DMS 273 (cell line): ENCODE measurements at regions not wholly inside any gene's neighbourhood (a gene's known extent, or its start where the extent isn't known, plus 50 kb on each side); places are given as distances from the start of the nearest gene placed in this dataset.

Experiments
- DNase-seq: peaks from one replicate; lab custom pipeline; 2025; ENCODE audit not compliant: unreplicated experiment; lab: John Stamatoyannopoulos, UW

DNA sequence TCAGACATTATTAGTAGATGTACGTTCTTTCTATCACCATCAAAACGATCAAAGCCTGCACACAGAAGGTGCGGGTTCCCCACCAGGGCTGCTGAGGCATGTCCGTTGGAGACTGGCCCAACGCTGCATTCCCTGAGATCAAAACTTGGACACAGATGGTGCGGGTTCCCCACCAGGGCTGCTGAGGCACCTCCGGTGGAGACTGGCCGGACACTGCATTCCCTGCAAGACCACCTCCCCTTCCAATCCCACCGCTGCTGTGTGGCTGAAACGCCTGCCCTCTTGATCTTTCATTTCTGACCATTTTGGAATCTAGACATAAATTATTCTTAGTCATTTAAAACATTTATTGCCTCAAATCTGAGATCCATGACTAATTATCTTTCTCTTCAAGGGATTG, 254.2 kb upstream of the SALL3 start:
- no peak for DNase-seq

GRCh38 chr18:78726326-78727056, 253.1 kb upstream of the SALL3 start:
- no peak for DNase-seq

DNA sequence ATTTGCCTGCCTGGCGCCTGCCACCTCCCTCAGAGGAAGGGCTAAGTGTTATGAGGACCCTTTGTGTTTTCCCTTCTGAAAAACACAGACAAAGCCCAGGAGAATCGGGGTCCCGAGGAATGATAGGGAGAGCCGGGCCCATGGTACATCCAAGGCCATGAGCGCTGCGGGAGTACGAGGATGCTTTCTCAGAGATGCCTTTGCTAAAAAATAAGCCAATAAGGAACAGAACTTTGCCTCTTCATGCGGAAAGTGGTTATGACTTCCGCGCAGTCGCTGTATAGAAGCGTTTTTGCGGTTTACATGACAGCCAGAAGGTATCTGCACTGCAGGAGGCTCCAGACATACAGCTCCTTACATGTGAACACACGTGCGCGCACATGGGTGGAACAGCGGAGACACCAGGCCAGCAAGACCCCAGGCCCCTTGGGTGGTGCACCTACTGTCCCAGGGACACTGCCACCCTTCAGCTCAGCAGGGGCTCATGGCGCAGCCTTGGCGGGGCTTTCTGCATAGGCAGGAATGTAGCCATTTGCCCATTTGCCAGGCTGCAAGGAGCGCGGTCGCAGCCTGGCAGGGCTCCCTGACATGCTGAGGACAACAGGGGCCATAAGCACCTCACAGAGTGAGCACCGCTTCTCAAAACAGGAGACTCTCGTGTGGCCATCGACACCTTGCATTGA, 252.4 kb upstream of the SALL3 start:
- DNase-seq, result no peak

DNA sequence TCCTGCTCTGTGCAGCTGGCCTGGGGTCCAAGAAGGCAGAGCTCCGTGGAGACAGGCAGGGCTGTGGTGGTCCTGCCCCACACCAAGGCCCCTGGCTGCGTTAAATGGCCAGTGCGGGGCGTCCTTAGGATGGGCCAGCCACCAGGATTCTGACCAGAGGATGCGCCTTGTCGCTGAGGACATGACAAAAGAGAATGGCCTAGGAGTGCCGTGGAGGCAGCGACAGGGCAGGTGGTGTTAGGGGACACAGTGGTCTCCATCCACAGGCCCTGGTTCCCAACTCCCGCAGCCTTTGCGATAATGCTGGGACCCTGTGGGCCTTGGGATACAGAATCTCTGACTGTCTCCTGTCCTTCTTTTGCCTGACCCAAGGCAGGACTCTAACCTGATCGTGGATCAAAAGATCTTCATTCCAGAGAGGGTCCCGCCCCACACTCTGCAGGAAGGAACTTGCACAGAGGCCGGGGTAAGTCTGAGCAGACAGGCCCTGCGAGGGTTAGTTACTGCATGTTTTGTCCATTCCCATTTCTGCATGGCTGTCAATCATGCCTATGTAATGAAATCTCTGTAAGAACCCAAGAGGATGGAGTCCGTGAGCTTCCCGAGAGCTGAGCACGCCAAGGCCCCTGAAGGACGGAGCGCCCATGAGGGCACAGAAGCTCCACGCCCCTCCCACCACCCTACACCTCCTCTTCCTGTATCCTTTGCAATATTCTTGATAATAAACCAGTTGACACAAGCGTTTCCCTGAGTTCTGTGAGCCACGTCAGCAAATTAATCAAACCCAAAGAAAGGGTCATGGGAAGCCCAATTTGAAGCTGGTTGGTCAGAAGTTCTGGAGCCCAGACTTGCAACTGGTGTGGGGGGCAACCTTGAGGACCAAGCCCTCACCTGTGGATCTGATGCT, 251.5 kb upstream of the SALL3 start:
- no peak for DNase-seq

DNA sequence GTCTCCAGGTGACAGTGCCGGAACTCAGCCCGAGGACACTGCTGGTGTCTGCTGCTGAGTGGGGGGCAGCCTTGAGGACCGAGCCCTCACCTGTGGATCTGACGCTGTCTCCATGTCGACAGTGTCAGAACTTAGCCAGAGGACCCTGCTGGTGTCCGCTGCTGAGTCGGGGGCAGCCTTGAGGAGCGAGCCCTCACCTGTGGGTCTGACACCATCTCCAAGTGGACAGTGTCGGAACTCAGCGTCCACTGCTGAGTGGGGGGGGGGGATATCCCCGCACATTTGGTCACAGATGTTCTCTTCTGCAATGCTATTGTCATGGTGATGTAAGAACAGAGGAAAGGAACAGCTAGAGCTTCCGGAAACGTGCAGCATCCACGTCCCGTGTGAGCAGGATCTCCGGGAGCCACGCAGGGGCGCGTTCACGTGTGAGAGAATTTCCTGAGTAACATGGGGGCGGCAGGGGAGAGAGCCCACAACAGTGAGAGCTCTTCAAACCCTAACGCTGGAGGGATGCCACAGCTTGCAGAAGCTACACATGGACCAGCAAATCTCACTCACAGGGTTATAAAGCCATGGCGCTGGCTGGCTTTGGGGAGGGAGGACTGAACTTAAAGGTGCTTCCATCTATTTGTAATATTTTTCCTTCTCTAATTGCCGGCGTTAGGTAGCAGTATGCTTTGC, 250.7 kb upstream of the SALL3 start:
- no peak for DNase-seq

DNA sequence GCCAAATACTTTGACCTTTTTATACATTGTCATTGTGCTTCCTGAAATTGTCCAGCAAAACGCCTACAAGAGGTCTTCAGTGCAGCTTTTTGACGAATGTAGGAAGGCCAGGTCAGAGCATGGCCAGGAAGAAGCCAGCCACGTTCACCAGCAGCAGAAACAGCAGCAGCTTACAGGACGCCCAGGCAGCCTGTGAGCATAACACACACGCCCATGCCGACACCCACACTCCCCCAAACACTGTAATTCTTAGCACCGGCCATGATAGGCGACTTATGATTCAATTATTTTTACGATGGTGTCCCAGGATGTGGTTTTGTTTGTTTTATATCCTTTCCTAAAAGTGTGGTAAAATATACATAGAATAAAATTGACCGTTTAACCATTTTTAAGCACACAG, 249.1 kb upstream of the SALL3 start:
- no peak for DNase-seq

DNA sequence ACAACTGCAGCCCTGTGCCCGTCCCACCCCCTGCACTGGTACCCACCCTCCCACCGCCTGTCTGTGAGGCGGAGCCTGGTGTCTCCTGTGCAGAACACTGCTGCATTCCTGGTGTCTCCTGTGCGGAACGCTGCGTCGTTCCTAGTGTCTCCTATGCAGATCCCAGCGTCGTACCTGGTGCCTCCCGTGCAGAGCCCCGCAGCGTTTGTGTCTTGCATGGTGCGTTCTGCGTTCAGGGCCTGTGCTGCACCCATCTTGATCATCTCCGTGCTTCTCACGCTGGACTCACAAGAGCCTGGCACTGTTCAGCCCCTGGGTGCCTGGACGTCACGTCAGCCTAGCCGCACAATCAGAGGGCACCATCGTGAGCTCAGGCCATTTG, 248.6 kb upstream of the SALL3 start:
- no peak for DNase-seq

GRCh38 chr18:78731398-78732032, 248.1 kb upstream of the SALL3 start:
- no peak for DNase-seq

DNA sequence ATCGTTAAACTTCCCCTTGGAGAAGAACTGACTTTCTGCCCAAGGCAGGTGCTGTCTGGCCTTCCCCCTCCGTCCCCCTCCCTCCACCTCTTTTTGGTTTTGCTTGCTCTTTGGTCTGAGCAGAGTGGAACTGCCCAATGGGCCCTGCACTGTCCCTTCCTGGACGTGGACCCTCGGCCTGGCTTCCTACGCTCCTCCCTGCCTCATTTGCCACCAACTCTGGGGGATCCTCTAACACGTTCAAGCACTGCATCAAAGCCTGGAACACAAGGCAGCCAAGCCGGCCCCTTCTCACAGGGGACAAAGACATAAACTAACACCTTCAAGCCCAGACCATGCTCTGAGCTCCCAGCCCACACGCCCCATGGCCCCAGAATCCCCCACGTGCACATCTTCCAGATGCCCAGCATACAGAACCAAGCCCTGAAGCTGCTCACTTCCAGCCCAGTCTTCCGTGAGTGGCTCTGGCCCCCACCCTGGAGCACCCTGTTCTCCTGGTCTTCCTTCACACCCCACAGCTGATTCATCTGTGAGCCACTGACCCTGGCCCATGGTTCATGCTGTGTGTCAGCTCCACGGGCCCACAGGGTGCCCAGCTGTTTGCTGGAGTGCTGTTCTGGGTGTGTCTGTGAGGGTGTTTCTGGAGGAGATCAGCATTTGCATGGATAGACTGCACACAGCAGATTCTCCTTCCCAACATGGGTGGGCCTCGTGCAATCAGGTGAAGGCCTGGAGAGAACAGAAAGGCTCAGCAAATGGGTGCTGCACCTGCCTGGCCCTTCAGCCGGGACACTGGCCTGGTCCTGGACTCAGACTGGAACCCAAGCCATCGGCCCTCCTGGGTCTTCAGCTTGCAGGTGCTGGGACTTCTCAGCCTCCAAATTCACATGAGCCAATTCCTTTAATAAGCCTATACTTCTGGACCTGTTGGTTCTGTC, 247.1 kb upstream of the SALL3 start:
- no peak for DNase-seq

DNA sequence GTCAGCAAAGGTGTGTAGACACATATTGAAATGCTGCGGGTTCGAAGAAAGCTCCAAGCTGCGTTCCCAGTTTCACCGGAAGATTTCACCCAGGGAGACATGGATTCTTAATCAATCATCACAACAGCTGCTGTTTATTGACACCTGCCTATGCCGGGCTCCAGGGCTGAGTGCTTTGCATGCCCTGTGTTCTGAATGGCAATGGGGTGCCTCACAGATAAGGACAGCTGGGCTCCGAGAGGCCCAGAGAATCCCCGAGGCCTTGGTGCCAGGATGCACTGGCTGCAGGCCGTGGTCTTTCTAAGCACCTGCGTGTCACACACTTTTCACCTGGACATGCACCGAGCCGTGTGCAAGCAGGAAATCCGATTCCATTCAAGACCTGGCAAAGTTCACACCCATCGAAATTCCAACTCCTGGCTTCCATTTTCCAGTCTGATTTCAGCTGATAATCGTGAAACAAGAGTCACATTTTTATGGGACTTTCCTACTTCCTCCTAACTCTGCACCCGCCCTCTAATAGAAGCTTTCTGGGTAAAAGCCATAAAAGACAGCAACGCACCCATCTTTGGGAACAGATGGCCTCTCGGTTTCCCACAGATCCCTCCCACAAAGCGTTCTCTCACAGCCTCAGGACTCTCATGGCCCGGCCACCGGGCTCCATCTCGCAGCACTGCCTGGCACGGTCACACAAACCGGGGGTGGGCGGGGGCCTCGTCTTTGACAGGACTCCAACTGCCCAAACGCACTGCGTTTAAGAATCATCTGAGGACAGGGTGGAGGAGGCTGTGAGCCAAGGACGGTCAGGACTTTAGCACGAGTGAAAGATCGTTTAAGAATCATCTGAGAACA, 245.6 kb upstream of the SALL3 start:
- DNase-seq, result no peak

- no peak for DNase-seq
These were observed 245.0 kb upstream of the SALL3 start for GRCh38 chr18:78734614-78734945.

DNA sequence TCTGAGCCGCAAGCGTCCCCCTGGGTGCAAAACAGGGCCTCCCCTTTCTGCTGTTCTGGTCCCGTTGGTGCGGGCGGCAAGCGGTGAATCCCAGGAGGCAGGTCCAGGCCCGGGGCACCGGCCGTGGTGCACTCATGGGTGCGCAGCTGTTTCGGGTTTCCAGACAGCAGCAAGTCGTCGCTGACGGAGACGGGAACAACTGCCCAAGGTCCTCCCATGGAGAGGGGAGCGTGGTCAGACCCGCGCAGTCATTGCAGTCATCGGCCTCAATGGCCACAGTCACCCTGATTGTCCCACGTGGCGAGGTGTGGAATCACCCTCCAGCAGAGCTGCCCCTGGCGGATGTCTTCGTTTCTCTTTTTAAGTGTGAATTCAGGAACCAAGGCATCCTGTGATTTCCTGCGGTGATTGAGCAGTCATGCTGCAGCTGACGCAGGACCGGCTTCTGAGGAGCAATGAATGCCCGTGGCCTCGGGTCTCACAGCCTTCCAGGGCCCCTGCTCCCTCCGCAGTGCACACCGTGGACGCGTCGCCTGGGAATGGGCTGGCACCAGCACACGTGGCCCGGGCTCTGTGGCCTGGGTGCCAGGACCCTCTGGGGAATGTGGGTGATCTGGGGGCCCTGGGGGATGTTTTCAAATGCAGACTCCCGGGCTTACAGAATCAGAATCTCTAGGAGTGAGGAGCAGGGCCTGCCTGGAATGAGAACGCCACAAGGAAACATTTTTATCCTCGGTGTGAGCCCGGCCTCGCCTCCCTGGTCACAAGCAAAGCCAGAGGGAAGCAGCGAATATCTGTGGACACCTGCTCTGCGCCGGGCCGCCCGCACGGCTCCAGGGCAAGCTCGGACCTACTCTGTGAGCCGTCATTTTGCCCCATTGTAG, 244.2 kb upstream of the SALL3 start:
- DNase-seq, result no peak

- DNase-seq, result no peak
These were observed 243.5 kb upstream of the SALL3 start for GRCh38 chr18:78736015-78736690.

- DNase-seq, result no peak
These were observed 242.4 kb upstream of the SALL3 start for GRCh38 chr18:78737006-78737915.

GRCh38 chr18:78738076-78738690, 241.4 kb upstream of the SALL3 start:
- DNase-seq, result no peak

DNA sequence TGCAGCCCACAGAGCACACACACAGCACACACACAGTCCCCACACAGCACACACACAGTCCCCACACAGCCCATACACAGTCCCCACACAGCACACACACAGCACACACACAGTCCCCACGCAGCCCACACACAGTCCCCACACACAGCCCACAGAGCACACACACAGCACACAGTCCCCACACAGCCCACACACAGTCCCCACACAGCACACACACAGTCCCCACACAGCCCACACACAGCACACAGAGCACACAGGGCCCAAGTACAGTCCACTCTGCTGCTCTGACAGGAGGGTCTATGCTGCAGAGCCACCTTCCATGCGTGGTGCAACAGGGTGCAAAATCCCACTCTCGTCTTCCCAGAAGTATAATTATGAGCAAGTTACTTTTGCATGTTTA, 240.5 kb upstream of the SALL3 start:
- DNase-seq, result no peak
